HUES6 (cell line): ENCODE measurements at regions not wholly inside any gene's neighbourhood (a gene's known extent, or its start where the extent isn't known, plus 50 kb on each side); places are given as distances from the start of the nearest gene placed in this dataset.

ENCODE experiments used
- H3K27ac ChIP-seq: 2 replicates; pipeline ENCODE4 v1.7.0; 2013; ENCODE audit warnings: low read depth, mild to moderate bottlenecking, low read length, inconsistent platforms
- H3K27me3 ChIP-seq: 2 replicates; pipeline ENCODE4 v1.6.1; 2013; ENCODE audit warnings: low read length; ENCODE audit not compliant: control insufficient read depth, insufficient read depth
- H3K36me3 ChIP-seq: 2 replicates; pipeline ENCODE4 v1.6.1; 2013; ENCODE audit warnings: low read length; ENCODE audit not compliant: control insufficient read depth, insufficient read depth
- H3K4me1 ChIP-seq: 2 replicates; pipeline ENCODE4 v1.6.1; 2013; ENCODE audit warnings: low read length; ENCODE audit not compliant: control insufficient read depth, insufficient read depth
- H3K4me3 ChIP-seq: 2 replicates; pipeline ENCODE4 v1.5.1; 2013; ENCODE audit warnings: low read depth, low read length
- H3K9ac ChIP-seq: one replicate; pipeline ENCODE4 v1.6.1; 2013; ENCODE audit warnings: mild to moderate bottlenecking, low read length
- H3K9me3 ChIP-seq: 2 replicates; pipeline ENCODE4 v1.6.1; 2013; ENCODE audit warnings: low read depth, low read length; ENCODE audit not compliant: control insufficient read depth, insufficient read depth

DNA sequence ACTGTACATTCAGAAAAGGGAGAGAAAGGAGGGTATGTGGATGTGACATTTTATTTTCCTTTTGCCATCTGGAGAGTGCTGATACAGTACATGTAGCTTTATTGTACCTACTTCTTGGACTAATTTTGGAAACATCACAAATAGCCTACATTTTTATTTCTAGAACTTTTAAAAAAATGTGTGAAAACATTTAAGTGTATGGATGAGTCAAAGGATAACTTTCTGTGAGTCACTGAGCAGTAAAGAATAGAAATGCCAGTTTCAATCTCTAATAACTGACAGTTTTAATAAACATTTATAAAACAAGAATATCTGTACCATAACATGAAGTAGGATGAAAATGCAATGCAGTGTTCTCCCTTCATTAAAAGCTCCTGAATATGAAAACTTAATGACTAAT, 374.4 kb upstream of the NWD2 start:
- Histone ChIP-seq H3K27me3 (no peaks in the 10 kb centered on the region), H3K36me3 (no peaks in the 10 kb centered on the region), H3K9ac (no peak overlapping the region), H3K4me1 (no peaks in the 10 kb centered on the region), H3K9me3 (no peaks in the 10 kb centered on the region), H3K27ac (no peak overlapping the region), H3K4me3 (no peak overlapping the region)

DNA sequence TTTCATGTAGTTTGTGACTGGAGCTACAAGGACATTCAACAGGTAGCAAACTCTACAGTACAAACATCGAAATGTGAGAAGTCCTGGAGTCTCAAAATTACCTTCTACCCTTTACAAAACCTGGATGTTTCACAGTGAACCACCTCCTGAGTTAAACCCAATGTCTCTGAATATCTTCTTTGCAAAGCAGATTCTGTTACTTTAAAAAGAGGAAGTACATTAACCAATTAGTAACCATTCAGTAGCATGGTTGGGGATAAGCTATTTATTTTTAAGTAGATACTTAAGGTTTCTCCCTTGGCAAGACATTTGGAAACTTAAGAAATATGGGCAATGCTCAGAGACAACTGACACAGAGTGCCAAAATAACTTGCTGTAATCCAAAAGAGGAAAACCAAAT, 371.9 kb upstream of the NWD2 start:
- H3K9ac ChIP-seq: no peak overlapping the region
- H3K4me3 ChIP-seq: no peak overlapping the region
- H3K4me1 ChIP-seq: no peaks in the 10 kb centered on the region

DNA sequence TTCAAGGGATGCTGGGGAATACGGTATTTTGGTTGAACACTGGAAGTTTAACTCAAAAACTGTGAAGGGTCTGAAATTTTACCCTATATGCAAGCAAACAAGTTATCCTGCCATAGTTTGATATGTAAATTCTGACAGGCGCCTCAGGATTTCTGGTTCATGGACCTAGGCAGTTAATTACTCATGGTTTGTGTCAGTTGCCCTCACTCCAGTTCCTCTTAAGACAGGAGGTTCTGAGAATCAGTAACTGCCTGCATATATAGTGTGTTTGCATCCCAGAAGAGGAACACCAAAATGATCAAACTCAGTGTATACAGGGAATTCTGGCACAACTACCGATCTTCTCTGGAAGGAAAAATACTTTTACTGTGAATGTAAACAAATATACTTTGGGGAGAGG, 360.4 kb upstream of the NWD2 start:
- Histone ChIP-seq H3K9me3 (no peaks in the 10 kb centered on the region), H3K9ac (no peak overlapping the region), H3K4me1 (no peaks in the 10 kb centered on the region), H3K27ac (no peak overlapping the region), H3K36me3 (no peaks in the 10 kb centered on the region), H3K27me3 (no peaks in the 10 kb centered on the region), H3K4me3 (no peak overlapping the region)

More for the DNA sequence above, 371.9 kb upstream of the NWD2 start:
- no peaks in the 10 kb centered on the region for H3K36me3 ChIP-seq
- no peaks in the 10 kb centered on the region for H3K9me3 ChIP-seq
- no peaks in the 10 kb centered on the region for H3K27me3 ChIP-seq
- H3K27ac ChIP-seq: no peak overlapping the region

DNA sequence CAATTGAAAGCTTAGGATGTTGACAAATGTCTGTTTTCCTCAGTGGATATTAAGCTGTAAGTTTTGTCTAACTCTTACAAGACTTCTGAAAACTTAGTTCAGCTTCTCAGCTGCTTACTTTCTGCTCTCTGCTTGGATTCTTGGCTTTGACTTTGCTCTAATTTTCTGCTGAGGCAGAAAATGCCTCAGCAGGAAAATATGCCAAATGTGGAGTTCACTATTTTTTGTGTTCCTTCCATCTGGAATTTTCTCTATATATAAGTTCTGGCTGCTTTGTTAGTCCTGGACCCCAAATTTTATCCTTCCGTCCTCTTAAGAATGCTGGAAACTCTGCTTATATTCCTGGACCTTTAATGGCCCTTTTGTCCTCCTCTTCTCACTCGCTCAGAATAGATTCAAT, 352.6 kb upstream of the NWD2 start:
- Histone ChIP-seq H3K36me3 (no peaks in the 10 kb centered on the region), H3K4me1 (no peaks in the 10 kb centered on the region), H3K27me3 (no peaks in the 10 kb centered on the region), H3K9ac (no peak overlapping the region), H3K9me3 (no peaks in the 10 kb centered on the region), H3K27ac (no peak overlapping the region), H3K4me3 (no peak overlapping the region)

DNA sequence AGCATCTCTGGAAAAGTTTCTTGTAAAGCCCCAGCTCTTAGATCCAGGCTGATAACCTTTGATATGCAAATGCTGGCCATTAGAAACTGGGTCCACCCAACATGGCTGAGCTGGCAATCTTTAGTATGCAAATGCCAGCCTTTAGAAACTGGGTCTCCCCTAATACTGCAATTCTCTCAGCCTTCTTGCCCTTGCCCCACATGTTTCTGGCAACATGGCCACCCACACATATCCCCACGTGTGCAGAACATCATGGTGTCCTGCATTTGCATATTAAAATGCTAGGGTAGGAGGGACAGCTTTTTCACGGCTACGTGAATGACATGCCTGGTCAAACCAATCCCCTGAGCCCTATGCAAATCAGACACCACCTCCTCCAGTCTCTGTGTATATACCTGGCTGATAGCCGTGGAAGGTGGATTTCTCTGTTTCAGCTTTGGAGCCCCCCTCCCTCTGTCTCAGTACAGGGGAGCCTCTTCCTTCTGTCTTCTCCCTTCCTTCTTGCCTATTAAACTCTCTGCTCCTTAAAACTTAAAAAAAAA, 344.0 kb upstream of the NWD2 start:
- H3K27ac ChIP-seq: no peak overlapping the region
- H3K4me3 ChIP-seq: no peak overlapping the region
- H3K9ac ChIP-seq: no peak overlapping the region
- H3K27me3 ChIP-seq: no peaks in the 10 kb centered on the region
- H3K4me1 ChIP-seq: peaks cover 10% of the 10 kb centered on the region; the same call in 1 of the 2 replicates
- H3K36me3 ChIP-seq: no peaks in the 10 kb centered on the region
- 0 out of 2 replicates have a peak, but pooled peaks cover 6% of the 10 kb centered on the region for H3K9me3 ChIP-seq

DNA sequence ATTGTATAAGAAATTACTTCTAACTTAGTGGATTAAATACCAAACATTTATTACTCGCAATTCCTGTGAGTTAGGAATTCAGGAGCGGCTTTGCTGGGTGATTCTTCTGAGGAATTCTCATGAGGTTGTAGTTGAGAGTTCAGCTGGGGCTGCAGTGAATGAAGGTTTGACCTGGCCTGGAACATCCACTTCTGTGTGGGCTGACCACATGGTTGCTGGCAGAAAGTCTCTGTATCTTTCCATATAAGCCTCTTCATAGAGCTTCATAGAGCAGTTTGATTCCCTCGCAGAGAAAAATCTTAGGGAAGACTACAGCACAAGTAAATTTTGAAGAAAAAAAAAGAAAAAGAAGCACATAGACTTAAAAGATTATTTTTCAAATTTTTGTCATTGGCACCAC, 339.7 kb upstream of the NWD2 start:
- H3K36me3 ChIP-seq: no peaks in the 10 kb centered on the region

DNA sequence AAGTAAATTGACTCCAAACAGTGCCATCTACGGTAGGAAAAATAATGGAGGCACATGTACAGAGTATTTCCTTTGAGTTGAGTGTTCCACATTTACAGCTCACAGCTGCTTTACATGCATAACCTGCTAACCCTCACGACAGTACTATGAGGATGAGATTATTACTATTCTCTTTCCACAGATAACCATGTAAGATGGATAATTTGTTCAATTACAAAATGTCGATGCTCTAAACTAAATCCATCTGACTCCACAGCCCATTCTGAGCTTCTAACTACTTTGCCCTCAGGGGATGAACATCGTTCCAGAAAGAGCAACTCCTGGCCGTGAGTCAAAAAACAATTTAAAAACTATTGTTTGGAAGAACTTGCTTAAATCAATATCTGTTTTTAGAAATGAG, 330.4 kb upstream of the NWD2 start:
- Histone ChIP-seq H3K27me3 (no peaks in the 10 kb centered on the region), H3K9ac (no peak overlapping the region), H3K4me3 (no peak overlapping the region), H3K4me1 (0 out of 2 replicates have a peak, but pooled peaks cover 3% of the 10 kb centered on the region), H3K9me3 (no peaks in the 10 kb centered on the region), H3K36me3 (no peaks in the 10 kb centered on the region), H3K27ac (no peak overlapping the region)

More for the DNA sequence above, 339.7 kb upstream of the NWD2 start:
- Histone ChIP-seq H3K27ac (no peak overlapping the region), H3K27me3 (no peaks in the 10 kb centered on the region), H3K9ac (no peak overlapping the region), H3K4me1 (peaks cover 10% of the 10 kb centered on the region; the same call in 1 of the 2 replicates), H3K9me3 (no peaks in the 10 kb centered on the region), H3K4me3 (no peak overlapping the region)

DNA sequence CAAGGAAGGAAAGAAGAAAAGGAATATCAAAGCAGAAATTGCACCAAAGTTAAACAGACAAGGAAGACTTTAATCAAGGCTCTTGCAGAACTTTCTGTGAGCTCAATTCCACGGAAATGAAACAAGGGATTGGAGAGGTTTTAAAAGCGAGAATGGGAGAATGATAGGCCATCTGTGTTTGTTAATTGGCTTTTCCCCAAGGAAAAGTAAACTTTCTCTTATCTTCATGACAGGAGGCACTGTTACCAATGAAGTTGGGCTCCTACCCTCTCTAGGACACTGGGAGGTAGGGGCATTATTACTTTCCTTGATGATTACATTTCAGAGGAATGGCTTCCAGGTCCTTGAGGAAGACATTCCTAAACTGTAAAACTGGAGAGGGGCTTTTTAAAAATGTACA, 328.8 kb upstream of the NWD2 start:
- Histone ChIP-seq H3K36me3 (no peaks in the 10 kb centered on the region), H3K9ac (no peak overlapping the region), H3K27me3 (no peaks in the 10 kb centered on the region), H3K4me1 (0 out of 2 replicates have a peak, but pooled peaks cover 3% of the 10 kb centered on the region), H3K9me3 (no peaks in the 10 kb centered on the region), H3K27ac (no peak overlapping the region), H3K4me3 (no peak overlapping the region)

DNA sequence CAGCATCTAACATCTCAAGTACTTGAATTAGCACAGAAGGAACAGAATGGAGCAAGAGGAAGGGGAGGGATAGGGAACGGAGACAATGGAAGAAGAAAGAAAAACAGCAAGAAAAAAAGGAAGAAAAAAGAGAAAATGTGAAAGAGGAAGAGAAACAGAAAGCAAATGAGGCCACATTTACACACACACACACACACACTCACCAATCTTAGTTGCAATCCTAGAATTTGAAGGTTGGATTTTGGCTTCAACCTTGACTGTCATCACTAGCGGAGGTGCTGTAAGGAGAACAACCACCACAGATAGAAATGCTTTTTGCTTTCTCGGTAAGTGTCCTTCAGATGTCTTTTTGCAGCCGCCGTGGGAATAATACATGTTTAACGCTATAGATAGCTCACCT, 327.1 kb upstream of the NWD2 start:
- no peak overlapping the region for H3K9ac ChIP-seq
- H3K36me3 ChIP-seq: no peaks in the 10 kb centered on the region
- H3K4me1 ChIP-seq: 0 out of 2 replicates have a peak, but pooled peaks cover 3% of the 10 kb centered on the region
- H3K4me3 ChIP-seq: no peak overlapping the region
- no peak overlapping the region for H3K27ac ChIP-seq
- H3K9me3 ChIP-seq: no peaks in the 10 kb centered on the region
- no peaks in the 10 kb centered on the region for H3K27me3 ChIP-seq

DNA sequence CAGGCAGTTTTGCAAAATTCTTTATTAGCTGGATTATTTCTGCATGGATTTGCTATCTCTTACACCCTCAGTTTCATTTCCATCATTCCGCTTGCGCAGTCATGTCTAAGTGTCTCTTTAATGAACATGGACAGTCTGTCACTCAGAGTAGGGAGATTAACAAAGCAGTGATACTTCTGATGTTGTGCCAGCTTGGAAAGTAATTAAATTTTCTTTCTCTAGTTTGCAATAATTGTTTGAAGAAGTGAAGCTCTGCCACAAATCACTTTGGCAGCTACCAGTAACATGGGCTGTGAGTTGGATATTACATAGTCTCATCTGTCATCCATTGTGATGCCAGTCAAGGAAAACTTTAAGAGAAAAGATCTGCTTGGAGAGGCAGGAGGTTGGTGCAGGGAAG, 324.8 kb upstream of the NWD2 start:
- H3K36me3 ChIP-seq: no peaks in the 10 kb centered on the region
- H3K27me3 ChIP-seq: no peaks in the 10 kb centered on the region
- H3K27ac ChIP-seq: no peak overlapping the region
- H3K9me3 ChIP-seq: no peaks in the 10 kb centered on the region
- H3K4me3 ChIP-seq: no peak overlapping the region
- H3K9ac ChIP-seq: no peak overlapping the region
- H3K4me1 ChIP-seq: peaks cover 3% of the 10 kb centered on the region; the same call in 1 of the 2 replicates

DNA sequence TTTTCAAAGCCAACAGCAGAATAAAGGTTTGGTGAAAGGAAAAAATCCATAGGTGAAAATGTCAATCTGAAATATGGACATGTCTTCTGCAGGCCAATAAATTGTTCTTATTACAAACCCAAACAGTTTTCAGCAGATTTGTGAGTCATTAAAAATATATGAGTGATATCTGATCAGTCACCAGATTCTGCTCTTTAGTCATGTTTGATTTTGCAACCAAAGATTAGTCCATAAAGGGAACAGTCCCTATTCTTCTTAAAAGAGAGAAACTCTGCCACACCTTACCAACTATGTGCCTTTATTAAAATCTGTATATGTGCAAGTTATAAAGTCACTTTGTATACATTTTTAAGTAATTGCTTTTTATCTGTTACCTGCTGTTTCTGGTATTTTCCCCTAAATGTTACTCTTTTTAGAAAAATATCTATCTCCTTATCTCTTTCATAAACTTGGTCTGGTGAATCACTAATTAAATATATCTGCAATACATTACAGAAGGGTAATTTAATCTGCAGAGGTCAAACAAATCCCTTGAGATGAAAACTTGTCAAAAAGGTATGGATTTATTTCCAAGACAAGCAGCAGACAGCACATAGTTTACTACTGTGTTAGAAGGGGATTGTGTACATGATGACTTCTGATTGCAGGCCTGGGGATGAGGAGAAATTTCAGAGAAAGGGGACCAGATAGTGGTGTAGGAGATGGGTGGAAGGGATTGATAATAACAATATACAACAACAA, 322.9 kb upstream of the NWD2 start:
- Histone ChIP-seq H3K36me3 (no peaks in the 10 kb centered on the region), H3K9ac (no peak overlapping the region), H3K27me3 (no peaks in the 10 kb centered on the region), H3K4me3 (no peak overlapping the region), H3K9me3 (no peaks in the 10 kb centered on the region), H3K4me1 (no peaks in the 10 kb centered on the region; the same call in 1 of the 2 replicates), H3K27ac (no peak overlapping the region)
